Aorta (tissue), 5 donors: ENCODE measurements at regions not wholly inside any gene's neighbourhood (a gene's known extent, or its start where the extent isn't known, plus 50 kb on each side); places are given as distances from the start of the nearest gene placed in this dataset.
"Not testable (repeated sequence)": the region's sequence is repeated elsewhere in the genome, so short reads cannot be mapped to it uniquely, and the experiment has no call there.

Experiments
- ATAC-seq: fragments of 200-7000 bp; cut with Tn5 transposase; one replicate; pipeline ENCODE4 v1.9.1; 2022; ENCODE audit warnings: moderate library complexity; ENCODE audit not compliant: low FRiP score
- DNase-seq, 2 donors: peaks; one replicate each; pipeline ENCODE4 v3.0.0-alpha.2; 2020
- H3K27ac ChIP-seq, 2 donors: one replicate each; pipeline ENCODE4 v1.5.1; 2013; ENCODE audit warnings: low read length in 2 of 2, mild to moderate bottlenecking in 2 of 2, moderate library complexity in 2 of 2, control low read depth in 1 of 2, inconsistent platforms in 1 of 2, low read depth in 1 of 2
- H3K27me3 ChIP-seq, 2 donors: one replicate each; pipeline ENCODE4 v1.6.1; 2013; ENCODE audit warnings: control low read depth in 1 of 2, low read length in 1 of 2, mild to moderate bottlenecking in 1 of 2, moderate library complexity in 1 of 2; ENCODE audit not compliant: insufficient read depth in 2 of 2, control insufficient read depth in 1 of 2
- H3K36me3 ChIP-seq, 2 donors: one replicate each; pipeline ENCODE4 v1.6.1; 2013; ENCODE audit warnings: control low read depth in 1 of 2, low read length in 1 of 2, mild to moderate bottlenecking in 1 of 2; ENCODE audit not compliant: insufficient read depth in 2 of 2, control insufficient read depth in 1 of 2
- H3K4me1 ChIP-seq, 2 donors: one replicate each; pipeline ENCODE4 v1.6.1; 2013; ENCODE audit warnings: low read length in 2 of 2, control low read depth in 1 of 2, mild to moderate bottlenecking in 1 of 2, moderate library complexity in 1 of 2; ENCODE audit not compliant: insufficient read depth in 2 of 2, control insufficient read depth in 1 of 2
- H3K4me3 ChIP-seq, 2 donors: one replicate each; pipeline ENCODE4 v1.5.1; 2013; ENCODE audit warnings: low read length in 2 of 2, control low read depth in 1 of 2, mild to moderate bottlenecking in 1 of 2
- H3K9me3 ChIP-seq: one replicate; pipeline ENCODE4 v1.6.1; 2013; ENCODE audit warnings: mild to moderate bottlenecking, low read length; ENCODE audit not compliant: control insufficient read depth
- WGBS, 2 donors: extraction: QIAGEN DNeasy Blood & Tissue Kit; methylation state at CpG; one replicate each; pipeline ENCODE4 v1.1.7; 2013; 5-methylcytosine and 5-hydroxymethylcytosine counted together
- intact Hi-C, 2 donors: fragments of 100-400 bp; cut with DNase I; formaldehyde crosslinking; loops; one replicate each; pipeline versions ENCODE4 v1.14.2 to v1.15.0; 2022
- donor health status: healthy with polysubstance abuse.
- donor health status: Bipolar disorder and iron deficiency.
- donor health status: DM: no; HTN: no; CAD: no.
- donor health status: DM: no; HTN: no; CAD: no.
- donor health status: DM: yes; HTN: yes; CAD: no.

DNA sequence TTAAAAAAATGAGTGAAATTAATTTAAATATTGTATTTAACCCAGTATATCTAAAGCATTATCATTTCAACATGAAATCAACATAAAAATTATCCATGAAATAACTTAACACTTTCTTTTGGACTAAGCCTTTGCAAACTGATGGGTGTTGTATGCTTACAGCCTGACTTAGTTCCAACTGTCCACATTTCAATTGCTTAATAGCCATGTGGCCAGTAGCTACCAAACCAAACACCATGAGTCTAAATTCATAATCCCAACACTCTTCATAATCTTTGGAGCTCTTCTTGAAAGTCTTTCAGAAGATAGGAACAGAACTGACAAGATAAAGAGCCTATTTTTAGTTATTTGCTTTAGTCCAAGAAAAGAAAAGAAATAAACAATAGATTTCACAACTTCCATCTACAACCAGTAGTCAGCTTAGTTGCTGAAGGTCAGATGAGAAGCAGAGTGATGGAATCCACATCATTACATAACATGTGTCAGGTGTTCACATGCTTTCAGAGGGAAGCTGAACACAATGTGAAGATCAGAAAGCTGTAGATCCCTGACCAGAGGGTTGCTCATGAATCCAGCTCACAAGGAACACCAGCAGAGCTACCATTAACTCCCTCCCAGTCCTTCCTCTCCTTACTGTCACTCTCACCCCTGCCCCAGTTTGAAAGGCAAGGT is 144.0 kb upstream of the ZNF648 start:
- Histone ChIP-seq H3K9me3 (no peaks in the 10 kb centered on the region), H3K27ac (no peak overlapping the region), H3K4me3 (no peak overlapping the region), H3K36me3 (no peaks in the 10 kb centered on the region), H3K4me1 (peaks cover 0 to 2% of the 10 kb centered on the region in 2 donors), H3K27me3 (no peaks in the 10 kb centered on the region)
- intact Hi-C loops: no loop called here
- ATAC-seq (peak; percentile 60), DNase-seq (no peak)

DNA sequence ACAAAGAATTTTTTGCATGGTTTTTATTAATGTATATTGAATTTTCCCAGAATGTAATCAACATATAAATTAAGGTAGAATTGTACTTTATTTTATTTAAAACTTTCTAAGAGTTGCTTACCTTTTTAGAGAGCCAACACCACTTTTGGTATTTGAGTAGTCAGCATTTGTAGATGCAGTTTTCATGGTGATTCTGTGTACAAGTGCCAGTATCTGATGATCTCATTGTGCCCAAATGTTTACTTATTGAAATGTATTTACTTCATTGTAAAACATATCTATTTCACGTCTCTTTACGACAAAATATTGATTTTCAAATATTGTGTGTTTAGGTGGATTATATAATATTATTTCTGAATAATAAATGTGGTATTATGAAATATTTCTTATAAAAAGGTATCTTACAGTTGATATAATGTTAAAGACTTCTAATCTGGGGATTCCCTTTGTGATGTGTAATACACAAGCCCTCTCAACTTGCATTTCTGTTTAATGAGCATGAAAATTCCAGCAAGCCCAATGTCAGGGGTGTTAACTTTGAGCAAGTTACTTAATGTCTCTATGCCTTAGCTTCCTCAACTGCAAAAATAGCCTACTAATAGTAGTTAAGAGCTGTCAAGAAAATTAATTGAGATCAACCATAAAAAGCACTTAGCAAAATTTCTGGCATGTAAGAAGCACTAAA is 141.8 kb upstream of the ZNF648 start:
- 93 to 96% methylated on average over 2 of the region's 2 CpGs for WGBS, 2 donors
- no peak overlapping the region for H3K4me3 ChIP-seq
- no peak overlapping the region for H3K27ac ChIP-seq
- intact Hi-C loops: no loop called here
- no peak for ATAC-seq
- H3K9me3 ChIP-seq: no peaks in the 10 kb centered on the region
- no peaks in the 10 kb centered on the region for H3K27me3 ChIP-seq
- H3K4me1 ChIP-seq: peaks cover 0 to 2% of the 10 kb centered on the region in 2 donors
- no peaks in the 10 kb centered on the region for H3K36me3 ChIP-seq
- DNase-seq: no peak

DNA sequence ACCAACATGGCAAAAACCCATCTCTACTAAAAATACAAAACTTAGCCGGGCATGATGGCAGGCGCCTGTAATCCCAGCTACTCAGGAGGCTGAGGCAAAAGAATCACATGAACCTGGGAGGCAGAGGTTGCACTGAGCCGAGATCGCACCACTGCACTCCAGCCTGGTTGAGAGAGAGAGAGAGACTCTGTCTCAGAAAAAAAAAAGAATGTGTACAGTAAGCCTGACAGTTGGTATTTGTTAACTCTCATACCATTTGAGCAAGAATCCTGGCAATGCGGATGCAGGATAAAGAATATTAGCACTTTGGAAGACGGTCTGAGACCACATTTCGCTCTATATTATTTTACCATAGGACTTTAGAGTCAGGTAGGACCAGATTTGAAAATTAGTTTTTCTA is 140.0 kb upstream of the ZNF648 start:
- intact Hi-C loops, H3K27ac ChIP-seq, H3K4me1 ChIP-seq: not testable (repeated sequence)

DNA sequence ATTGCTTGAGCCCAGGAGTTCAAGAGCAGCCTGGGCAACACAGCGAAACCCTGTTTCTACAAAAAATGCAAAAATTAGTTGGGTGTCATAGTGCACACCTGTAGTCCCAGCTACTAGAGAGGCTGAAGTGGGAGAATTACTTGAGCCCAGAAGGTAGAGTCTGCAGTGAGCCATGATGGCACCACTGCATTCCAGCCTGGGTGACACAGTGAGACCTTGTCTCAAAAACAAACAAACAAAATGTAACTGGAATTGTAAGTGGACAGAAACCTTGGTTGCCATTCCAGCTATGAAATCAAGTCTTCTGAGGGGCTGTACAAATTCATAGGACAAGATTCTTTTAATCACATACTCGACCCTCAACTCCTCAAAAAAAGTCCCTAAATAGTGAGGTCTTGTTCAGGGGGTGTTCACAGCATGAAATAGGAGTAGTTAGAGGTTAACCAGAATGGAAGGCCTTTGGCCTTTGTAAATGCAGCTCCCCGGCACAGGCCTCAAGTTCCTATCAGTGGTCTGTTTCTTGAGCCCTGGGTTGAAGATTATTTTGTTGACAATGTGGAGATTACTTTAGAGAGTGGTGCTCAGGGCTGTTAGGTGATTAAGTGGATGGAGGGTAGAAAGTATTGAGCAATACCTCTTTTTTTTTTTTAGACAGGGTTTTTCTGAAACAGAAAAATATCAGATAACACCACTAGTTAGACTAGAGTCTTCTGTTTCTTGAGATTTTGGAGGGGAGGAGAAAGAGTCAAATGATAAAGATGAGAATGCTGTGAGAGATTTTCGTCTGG is 138.7 kb upstream of the ZNF648 start:
- ATAC-seq (no peak), DNase-seq (no peak)
- no peaks in the 10 kb centered on the region for H3K36me3 ChIP-seq
- 81 to 89% methylated on average over 4 of the region's 4 CpGs for WGBS, 2 donors
- intact Hi-C loops: no loop called here
- H3K4me3 ChIP-seq: no peak overlapping the region
- H3K4me1 ChIP-seq: peaks cover 0 to 6% of the 10 kb centered on the region in 2 donors
- no peaks in the 10 kb centered on the region for H3K27me3 ChIP-seq
- H3K9me3 ChIP-seq: no peaks in the 10 kb centered on the region
- no peak overlapping the region for H3K27ac ChIP-seq

More for the DNA sequence above, 140.0 kb upstream of the ZNF648 start:
- H3K36me3 ChIP-seq, H3K27me3 ChIP-seq, DNase-seq, ATAC-seq, H3K4me3 ChIP-seq, H3K9me3 ChIP-seq: not testable (repeated sequence)
- WGBS, 2 donors: 89 to 92% methylated on average over 7 of the region's 7 CpGs

DNA sequence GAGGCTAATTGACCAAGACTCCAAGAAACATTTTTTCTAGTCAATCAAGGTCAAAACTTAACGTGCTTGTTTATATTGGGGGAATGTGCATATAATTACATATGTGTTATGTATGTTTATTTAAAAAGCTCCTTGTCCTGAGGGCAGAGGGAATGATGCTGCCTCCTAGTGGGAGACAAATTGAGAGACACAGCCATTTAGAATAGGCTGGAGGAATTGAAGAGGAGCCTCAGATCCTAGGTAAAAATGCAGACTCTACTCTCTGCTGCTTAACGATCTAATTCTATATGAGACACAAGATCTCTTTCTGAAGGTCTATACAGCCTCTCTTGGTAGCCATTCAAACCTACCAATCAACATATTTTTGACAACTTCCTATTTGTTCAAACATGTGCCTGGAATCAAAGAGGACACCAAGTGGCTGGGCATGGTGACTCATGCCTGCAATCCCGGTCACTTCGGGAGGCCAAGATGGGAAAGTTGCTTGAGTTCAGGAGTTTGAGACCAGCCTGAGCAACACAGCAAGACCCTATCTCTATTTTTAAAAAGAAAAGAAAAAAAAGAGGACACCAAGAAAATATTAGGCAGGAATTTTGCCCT is 136.6 kb upstream of the ZNF648 start:
- DNase-seq (no peak), ATAC-seq (no peak)
- WGBS, 2 donors: 69 to 70% methylated on average over 4 of the region's 4 CpGs
- Histone ChIP-seq H3K4me3 (no peak overlapping the region), H3K27me3 (no peaks in the 10 kb centered on the region), H3K36me3 (no peaks in the 10 kb centered on the region), H3K4me1 (peaks cover 0 to 6% of the 10 kb centered on the region in 2 donors), H3K27ac (peak overlapping the region in 1 of 2 donors; percentile 2), H3K9me3 (no peaks in the 10 kb centered on the region)
- intact Hi-C loops: no loop called here

DNA sequence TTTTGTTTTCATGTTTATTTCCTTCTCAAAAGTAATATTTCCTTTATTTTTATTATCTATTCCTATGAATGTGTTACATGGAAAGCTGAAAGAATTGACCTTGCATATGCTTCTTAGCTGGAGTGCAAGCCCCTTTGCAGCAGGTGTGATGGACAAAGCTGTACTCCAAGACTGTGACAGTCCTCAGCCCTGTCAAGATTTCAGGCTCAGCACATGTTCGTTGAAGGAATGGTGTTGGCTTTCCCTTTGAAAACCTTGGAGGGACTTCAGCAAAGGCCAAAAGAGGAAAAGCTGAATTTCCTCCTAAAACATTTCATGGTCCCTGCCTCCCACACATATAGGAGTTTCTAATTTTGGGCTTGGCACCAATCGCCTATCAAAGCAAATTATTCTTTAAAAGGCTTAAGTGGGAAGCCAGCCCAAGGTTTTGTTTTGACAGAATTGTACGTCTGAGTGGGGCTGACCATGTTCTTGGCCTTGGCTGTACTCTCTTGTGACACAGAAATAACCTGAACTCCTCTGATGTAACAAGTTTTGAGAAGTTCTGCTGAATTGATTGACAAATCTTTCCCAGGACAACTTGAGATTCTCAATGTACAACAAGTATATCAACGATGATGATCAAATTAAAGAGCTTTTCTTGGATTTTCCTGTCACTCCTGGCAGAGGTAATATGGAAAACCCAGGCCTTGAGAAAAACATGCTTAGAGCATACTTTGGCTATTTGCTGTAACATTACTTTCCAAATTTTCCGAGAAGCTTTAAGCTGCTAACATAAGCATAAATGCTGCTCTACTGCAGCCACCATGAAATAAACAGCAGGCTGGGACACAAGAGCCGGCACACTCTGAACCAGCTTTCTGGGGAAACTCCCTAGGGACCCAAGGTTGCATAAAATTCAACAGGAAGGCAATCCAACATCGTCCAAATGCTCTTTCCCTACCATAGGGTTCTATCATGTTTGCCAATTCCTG is 135.7 kb upstream of the ZNF648 start:
- no peaks in the 10 kb centered on the region for H3K36me3 ChIP-seq
- H3K9me3 ChIP-seq: no peaks in the 10 kb centered on the region
- intact Hi-C loops: no loop called here
- peak overlapping the region; percentile 28 to 54 for H3K27ac ChIP-seq
- WGBS, 2 donors: 3 to 6% methylated on average over 7 of the region's 7 CpGs
- no peaks in the 10 kb centered on the region for H3K27me3 ChIP-seq
- peak; percentile 83 for ATAC-seq
- H3K4me1 ChIP-seq: peaks cover 0 to 6% of the 10 kb centered on the region in 2 donors
- DNase-seq: no peak
- H3K4me3 ChIP-seq: no peak overlapping the region

DNA sequence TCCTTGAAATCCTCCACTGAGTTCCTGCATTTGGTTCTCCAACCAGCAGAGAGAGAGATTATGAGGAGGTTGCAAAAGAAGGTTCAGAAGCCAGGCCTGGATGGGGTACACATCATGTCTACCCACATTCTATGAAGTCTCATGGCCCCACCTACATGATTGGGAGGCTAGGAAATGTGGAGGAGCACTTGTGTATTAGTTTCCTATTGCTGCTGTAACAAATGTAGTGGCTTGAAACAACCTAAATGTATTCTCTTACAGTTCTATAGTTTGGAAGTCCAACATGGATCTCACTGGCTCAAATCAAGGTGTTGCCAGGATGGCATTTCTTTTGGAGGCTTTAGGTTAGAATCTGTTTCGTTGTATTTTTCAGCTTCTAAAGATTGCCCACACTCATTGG is 134.2 kb upstream of the ZNF648 start:
- DNase-seq (no peak), ATAC-seq (no peak)
- Histone ChIP-seq H3K4me3 (no peak overlapping the region), H3K9me3 (no peaks in the 10 kb centered on the region), H3K36me3 (no peaks in the 10 kb centered on the region), H3K27me3 (no peaks in the 10 kb centered on the region), H3K27ac (no peak overlapping the region), H3K4me1 (peaks cover 0 to 4% of the 10 kb centered on the region in 2 donors)
- 92 to 100% methylated on average over 1 of the region's 1 CpG for WGBS, 2 donors
- intact Hi-C loops: no loop called here
